ENCODE measurements at regions not wholly inside any gene's neighbourhood (a gene's known extent, or its start where the extent isn't known, plus 50 kb on each side); places are given as distances from the start of the nearest gene placed in this dataset.

DNA sequence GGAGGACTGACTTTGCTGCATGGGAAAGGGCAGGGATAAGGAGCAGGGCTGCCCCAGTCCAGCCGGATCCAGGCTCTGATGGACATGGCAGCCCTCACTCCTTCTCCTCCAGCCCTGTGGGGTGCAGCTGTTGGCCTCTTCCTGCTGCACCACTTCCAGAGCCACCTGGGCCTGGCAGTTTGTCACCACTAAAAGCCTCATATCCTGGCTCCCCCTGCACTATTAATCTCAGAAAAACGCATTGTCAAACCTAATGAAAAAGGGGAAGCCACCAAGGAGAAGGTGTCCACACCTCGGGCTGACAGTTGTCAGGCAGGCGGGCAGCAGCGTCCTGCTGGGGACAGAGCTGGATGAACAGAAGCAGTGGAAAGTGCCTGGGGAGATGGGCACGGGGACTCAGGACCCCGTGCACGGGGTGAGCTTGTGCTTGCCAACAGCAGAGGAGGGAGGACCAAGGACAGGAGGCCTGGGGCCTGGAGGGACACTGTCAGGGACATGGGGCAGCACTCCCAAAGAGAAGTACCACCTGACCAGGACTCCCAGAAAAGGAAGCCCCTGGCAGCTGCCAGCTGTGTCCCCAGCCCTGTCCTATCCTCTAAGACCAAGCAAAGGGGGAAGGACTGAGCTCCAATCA lies 151.1 kb upstream of the TSHZ3 start:
- H3K9me3 ChIP-seq = no peaks in the 10 kb centered on the region
- in situ Hi-C loops (cut with MboI; ENCODE audit: low sequenced_read_pairs) = no loop called here

GRCh38 chr19:31500946-31501345 lies 151.7 kb upstream of the TSHZ3 start:
- Histone ChIP-seq H3K36me3 (replicated peaks) (no peaks in the 10 kb centered on the region), H3K27me3 (ENCODE audit: low read depth) (no peaks in the 10 kb centered on the region), H3K4me1 (no peaks in the 10 kb centered on the region), H3K9me3 (no peaks in the 10 kb centered on the region), H3K4me3 (no peak overlapping the region)
- in situ Hi-C loops (cut with MboI; ENCODE audit: low sequenced_read_pairs) = no loop called here
- DNase-seq (ENCODE audit: low spot score in 2 of 2) = no peak

More for the DNA sequence above, 151.1 kb upstream of the TSHZ3 start:
- Histone ChIP-seq H3K4me3 (no peak overlapping the region), H3K27me3 (ENCODE audit: low read depth) (no peaks in the 10 kb centered on the region), H3K4me1 (no peaks in the 10 kb centered on the region), H3K36me3 (replicated peaks) (no peaks in the 10 kb centered on the region)
- no peak for DNase-seq (ENCODE audit: low spot score in 2 of 2)

- no peaks in the 10 kb centered on the region for H3K9me3 ChIP-seq
- no peaks in the 10 kb centered on the region for H3K4me1 ChIP-seq
- in situ Hi-C loops (cut with MboI; ENCODE audit: low sequenced_read_pairs) = no loop called here
- H3K36me3 ChIP-seq (replicated peaks) = no peaks in the 10 kb centered on the region
- no peaks in the 10 kb centered on the region for H3K27me3 ChIP-seq (ENCODE audit: low read depth)
- H3K4me3 ChIP-seq = no peak overlapping the region
- DNase-seq (ENCODE audit: low spot score in 2 of 2) = no peak
Measured at GRCh38 chr19:31501427-31502195, 152.4 kb upstream of the TSHZ3 start.

- no peaks in the 10 kb centered on the region for H3K36me3 ChIP-seq (replicated peaks)
- no peaks in the 10 kb centered on the region for H3K9me3 ChIP-seq
- H3K27me3 ChIP-seq (ENCODE audit: low read depth) = no peaks in the 10 kb centered on the region
- no peak for DNase-seq (ENCODE audit: low spot score in 2 of 2)
- in situ Hi-C loops (cut with MboI; ENCODE audit: low sequenced_read_pairs) = no loop called here
- no peaks in the 10 kb centered on the region for H3K4me1 ChIP-seq
- H3K4me3 ChIP-seq = no peak overlapping the region
Measured at GRCh38 chr19:31502536-31503170, 153.4 kb upstream of the TSHZ3 start.

- H3K4me3 ChIP-seq = no peak overlapping the region
- no peaks in the 10 kb centered on the region for H3K9me3 ChIP-seq
- in situ Hi-C loops (cut with MboI; ENCODE audit: low sequenced_read_pairs) = no loop called here
- no peaks in the 10 kb centered on the region for H3K36me3 ChIP-seq (replicated peaks)
- no peaks in the 10 kb centered on the region for H3K4me1 ChIP-seq
- DNase-seq (ENCODE audit: low spot score in 2 of 2) = no peak
- no peaks in the 10 kb centered on the region for H3K27me3 ChIP-seq (ENCODE audit: low read depth)
Measured at GRCh38 chr19:31503211-31503610, 154.0 kb upstream of the TSHZ3 start.

DNA sequence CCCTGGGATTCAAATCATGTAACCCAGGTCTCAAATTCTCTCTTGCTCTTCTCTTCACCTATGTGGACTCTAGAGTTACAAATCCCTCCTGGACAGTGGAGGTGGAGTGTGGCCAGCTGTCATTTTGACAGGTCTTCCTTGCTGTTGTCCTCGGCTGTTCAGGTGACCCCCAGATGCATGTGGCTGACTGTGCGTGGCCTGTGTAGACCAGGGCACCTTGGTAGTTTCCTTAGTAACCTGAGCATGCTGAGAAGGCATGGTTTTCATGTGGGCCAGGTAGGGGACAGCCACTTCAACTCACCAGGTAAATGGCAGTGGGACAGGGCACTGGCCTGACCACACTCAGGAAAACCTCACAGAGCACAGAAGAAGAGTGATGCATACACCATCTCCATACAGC lies 155.0 kb upstream of the TSHZ3 start:
- H3K4me1 ChIP-seq = no peaks in the 10 kb centered on the region
- in situ Hi-C loops (cut with MboI; ENCODE audit: low sequenced_read_pairs) = no loop called here

DNA sequence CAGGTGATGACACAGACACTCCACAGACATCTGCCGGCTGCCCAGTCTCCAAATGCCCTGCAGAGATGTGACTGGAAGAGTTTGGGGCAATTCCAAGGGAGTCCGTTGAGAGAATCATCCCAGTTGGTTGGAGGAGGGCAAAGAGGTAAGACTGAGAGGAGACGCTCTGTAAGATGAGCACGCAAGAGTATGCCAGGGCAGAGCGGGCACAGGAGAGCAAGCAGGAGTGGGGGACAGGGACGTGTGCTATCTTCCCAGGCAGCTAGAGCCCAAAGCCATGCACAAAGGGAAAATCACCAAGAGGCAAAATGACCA lies 156.3 kb upstream of the TSHZ3 start:
- H3K9me3 ChIP-seq = no peaks in the 10 kb centered on the region
- H3K4me1 ChIP-seq = no peaks in the 10 kb centered on the region
- DNase-seq (ENCODE audit: low spot score in 2 of 2) = no peak
- no peaks in the 10 kb centered on the region for H3K36me3 ChIP-seq (replicated peaks)
- in situ Hi-C loops (cut with MboI; ENCODE audit: low sequenced_read_pairs) = no loop called here
- H3K27me3 ChIP-seq (ENCODE audit: low read depth) = no peaks in the 10 kb centered on the region
- H3K4me3 ChIP-seq = no peak overlapping the region

More for the DNA sequence above, 155.0 kb upstream of the TSHZ3 start:
- no peaks in the 10 kb centered on the region for H3K9me3 ChIP-seq
- H3K4me3 ChIP-seq = no peak overlapping the region
- H3K36me3 ChIP-seq (replicated peaks) = no peaks in the 10 kb centered on the region
- H3K27me3 ChIP-seq (ENCODE audit: low read depth) = no peaks in the 10 kb centered on the region
- no peak for DNase-seq (ENCODE audit: low spot score in 2 of 2)

DNA sequence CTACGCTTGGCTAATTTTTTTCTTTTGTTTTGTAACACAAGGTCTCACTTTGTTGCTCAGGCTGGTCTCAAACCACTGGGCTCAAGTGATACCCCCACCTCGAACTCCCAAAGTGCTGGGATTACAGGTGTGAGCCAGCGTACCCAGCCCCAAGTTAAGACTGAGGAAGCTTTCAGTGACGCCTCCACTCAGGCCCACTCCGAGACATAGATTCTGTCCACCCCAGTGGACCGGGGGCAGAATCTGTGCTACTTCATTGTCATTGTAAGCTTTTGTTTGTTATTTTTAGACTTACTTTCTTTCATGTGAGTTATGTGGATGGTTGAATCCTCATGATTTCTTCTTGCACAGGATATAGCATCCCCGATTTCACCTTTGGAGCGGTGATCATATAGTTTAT lies 156.9 kb upstream of the TSHZ3 start:
- Histone ChIP-seq H3K4me3 (no peak overlapping the region), H3K9me3 (no peaks in the 10 kb centered on the region), H3K4me1 (no peaks in the 10 kb centered on the region), H3K27me3 (ENCODE audit: low read depth) (no peaks in the 10 kb centered on the region), H3K36me3 (replicated peaks) (no peaks in the 10 kb centered on the region)
- no peak for DNase-seq (ENCODE audit: low spot score in 2 of 2)
- in situ Hi-C loops (cut with MboI; ENCODE audit: low sequenced_read_pairs) = no loop called here

DNA sequence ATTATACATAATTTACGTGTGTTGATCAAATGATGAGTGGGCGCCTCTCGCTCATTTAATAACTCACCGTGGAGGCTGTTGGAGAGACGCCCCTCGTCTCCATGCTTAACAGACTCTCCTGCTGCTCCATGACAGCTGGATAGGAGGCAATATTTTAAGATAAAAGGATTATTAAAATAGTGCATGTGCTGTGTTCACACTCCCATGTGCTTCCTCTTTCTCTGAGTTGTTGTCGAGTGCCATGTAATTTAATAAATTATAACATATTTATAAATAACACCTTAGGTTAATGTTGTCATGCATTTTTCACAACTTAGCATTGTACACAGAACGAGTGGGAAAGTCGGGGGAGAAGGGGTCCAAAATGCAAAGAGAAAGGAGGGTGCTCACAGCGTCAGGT lies 161.4 kb upstream of the TSHZ3 start:
- H3K36me3 ChIP-seq (replicated peaks) = no peaks in the 10 kb centered on the region
- no peaks in the 10 kb centered on the region for H3K27me3 ChIP-seq (ENCODE audit: low read depth)
- H3K9me3 ChIP-seq = no peaks in the 10 kb centered on the region
- H3K4me1 ChIP-seq = no peaks in the 10 kb centered on the region
- in situ Hi-C loops (cut with MboI; ENCODE audit: low sequenced_read_pairs) = no loop called here
- DNase-seq (ENCODE audit: low spot score in 2 of 2) = no peak
- H3K4me3 ChIP-seq = no peak overlapping the region

GRCh38 chr19:31511098-31511497 lies 161.9 kb upstream of the TSHZ3 start:
- H3K27me3 ChIP-seq (ENCODE audit: low read depth) = no peaks in the 10 kb centered on the region
- DNase-seq (ENCODE audit: low spot score in 2 of 2) = no peak
- no peaks in the 10 kb centered on the region for H3K9me3 ChIP-seq
- no peaks in the 10 kb centered on the region for H3K4me1 ChIP-seq
- H3K36me3 ChIP-seq (replicated peaks) = no peaks in the 10 kb centered on the region
- H3K4me3 ChIP-seq = no peak overlapping the region
- in situ Hi-C loops (cut with MboI; ENCODE audit: low sequenced_read_pairs) = no loop called here

DNA sequence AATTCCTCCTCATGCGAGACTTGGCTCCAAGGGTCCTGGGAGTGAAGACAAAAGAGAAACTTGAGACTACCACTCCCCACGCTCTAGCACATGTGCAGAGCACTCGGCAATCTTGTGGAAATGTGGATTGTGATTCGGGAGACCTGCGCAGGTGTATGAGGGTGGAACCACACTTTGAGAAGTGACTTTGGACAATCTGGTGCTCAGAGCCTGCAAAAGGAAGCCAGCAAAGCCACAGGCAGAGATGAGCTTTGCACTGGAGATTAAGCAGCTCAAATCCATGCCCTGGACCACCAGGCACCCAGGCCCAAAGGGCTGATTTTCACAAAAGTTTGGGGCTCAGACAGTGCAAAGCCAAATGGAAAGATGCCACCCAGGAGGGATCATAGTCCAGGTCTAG lies 162.5 kb upstream of the TSHZ3 start:
- Histone ChIP-seq H3K27me3 (ENCODE audit: low read depth) (no peaks in the 10 kb centered on the region), H3K9me3 (no peaks in the 10 kb centered on the region), H3K4me3 (no peak overlapping the region), H3K36me3 (replicated peaks) (no peaks in the 10 kb centered on the region), H3K4me1 (no peaks in the 10 kb centered on the region)
- in situ Hi-C loops (cut with MboI; ENCODE audit: low sequenced_read_pairs) = no loop called here
- no peak for DNase-seq (ENCODE audit: low spot score in 2 of 2)

GRCh38 chr19:31512181-31512970 lies 163.1 kb upstream of the TSHZ3 start:
- in situ Hi-C loops (cut with MboI; ENCODE audit: low sequenced_read_pairs) = no loop called here
- H3K4me1 ChIP-seq = no peaks in the 10 kb centered on the region

GRCh38 chr19:31513841-31514240 lies 164.6 kb upstream of the TSHZ3 start:
- H3K36me3 ChIP-seq (replicated peaks) = no peaks in the 10 kb centered on the region
- in situ Hi-C loops (cut with MboI; ENCODE audit: low sequenced_read_pairs) = no loop called here
- no peak overlapping the region for H3K4me3 ChIP-seq
- H3K27me3 ChIP-seq (ENCODE audit: low read depth) = no peaks in the 10 kb centered on the region
- DNase-seq (ENCODE audit: low spot score in 2 of 2) = no peak
- H3K9me3 ChIP-seq = no peaks in the 10 kb centered on the region
- H3K4me1 ChIP-seq = no peaks in the 10 kb centered on the region

More at GRCh38 chr19:31512181-31512970, 163.1 kb upstream of the TSHZ3 start:
- H3K4me3 ChIP-seq = no peak overlapping the region
- no peaks in the 10 kb centered on the region for H3K9me3 ChIP-seq
- H3K27me3 ChIP-seq (ENCODE audit: low read depth) = no peaks in the 10 kb centered on the region
- DNase-seq (ENCODE audit: low spot score in 2 of 2) = no peak
- H3K36me3 ChIP-seq (replicated peaks) = no peaks in the 10 kb centered on the region

DNA sequence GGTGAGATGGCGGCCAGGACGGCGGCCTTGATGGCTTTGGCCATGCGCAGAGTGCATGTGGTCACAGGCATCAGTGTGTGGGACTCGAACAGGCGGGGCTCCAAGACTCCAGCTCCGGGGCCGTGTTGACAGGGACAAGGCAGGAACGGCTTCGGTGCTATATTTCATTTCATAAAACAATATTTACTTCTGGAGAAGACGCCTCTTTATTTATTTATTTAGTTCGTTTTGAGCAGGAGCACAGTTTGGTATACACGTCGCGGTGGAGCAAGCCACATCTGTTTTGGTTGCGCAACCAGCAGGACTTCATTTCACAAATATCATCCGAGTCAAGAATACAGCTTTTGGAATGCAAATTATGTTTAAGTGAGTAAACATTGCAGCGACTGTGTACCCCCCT lies 166.7 kb upstream of the TSHZ3 start:
- Histone ChIP-seq H3K4me1 (no peaks in the 10 kb centered on the region), H3K4me3 (no peak overlapping the region), H3K9me3 (no peaks in the 10 kb centered on the region), H3K36me3 (replicated peaks) (no peaks in the 10 kb centered on the region), H3K27me3 (ENCODE audit: low read depth) (no peaks in the 10 kb centered on the region)
- in situ Hi-C loops (cut with MboI; ENCODE audit: low sequenced_read_pairs) = no loop called here
- DNase-seq (ENCODE audit: low spot score in 2 of 2) = no peak
